GM23248 (cell line): ENCODE measurements at regions not wholly inside any gene's neighbourhood (a gene's known extent, or its start where the extent isn't known, plus 50 kb on each side); places are given as distances from the start of the nearest gene placed in this dataset.
A peak's percentile ranks its signal among the peaks of the same experiment; 100 is the strongest.

Source experiments
- DNase-seq: peaks from one replicate; pipeline ENCODE4 v3.0.0-alpha.2; 2015
- H2AFZ ChIP-seq: fragments of 200-600 bp; sonication (generic); 2 replicates; pipeline ENCODE4 v1.6.1; 2016; ENCODE audit warnings: antibody characterized with exemption
- H3F3A ChIP-seq: fragments of 200-600 bp; sonication (generic); 2 replicates; pipeline ENCODE4 v1.6.1; 2016; ENCODE audit warnings: mild to moderate bottlenecking, antibody characterized with exemption, mixed run types; ENCODE audit not compliant: insufficient read depth
- H3K27ac ChIP-seq: fragments of 200-600 bp; sonication (generic); 2 replicates; pipeline ENCODE4 v1.5.1; 2016; ENCODE audit warnings: mild to moderate bottlenecking
- H3K27me3 ChIP-seq: fragments of 200-600 bp; sonication (generic); replicated peaks from 2 replicates; pipeline ENCODE4 v1.6.1; 2016; ENCODE audit warnings: mild to moderate bottlenecking; ENCODE audit not compliant: insufficient read depth
- H3K36me3 ChIP-seq: fragments of 200-600 bp; sonication (generic); 2 replicates; pipeline ENCODE4 v1.6.1; 2016; ENCODE audit warnings: low read depth, mild to moderate bottlenecking
- H3K4me1 ChIP-seq: fragments of 200-600 bp; sonication (generic); 2 replicates; pipeline ENCODE4 v1.6.1; 2016; ENCODE audit warnings: mild to moderate bottlenecking; ENCODE audit not compliant: insufficient read depth
- H3K4me2 ChIP-seq: fragments of 200-600 bp; sonication (generic); one replicate; pipeline ENCODE4 v1.6.1; 2016; ENCODE audit warnings: mild to moderate bottlenecking; ENCODE audit not compliant: unreplicated experiment
- H3K4me3 ChIP-seq: fragments of 200-600 bp; sonication (generic); 2 replicates; pipeline ENCODE4 v1.5.1; 2016; ENCODE audit warnings: mild to moderate bottlenecking
- H3K79me2 ChIP-seq: fragments of 200-600 bp; sonication (generic); 2 replicates; pipeline ENCODE4 v1.6.1; 2016; ENCODE audit warnings: mild to moderate bottlenecking; ENCODE audit not compliant: insufficient read depth
- H3K9ac ChIP-seq: fragments of 200-600 bp; sonication (generic); 2 replicates; pipeline ENCODE4 v1.6.1; 2016; ENCODE audit warnings: mild to moderate bottlenecking
- H3K9me2 ChIP-seq: fragments of 200-600 bp; sonication (generic); 2 replicates; pipeline ENCODE4 v1.6.1; 2016; ENCODE audit warnings: mixed run types, mild to moderate bottlenecking, moderate library complexity; ENCODE audit not compliant: insufficient read depth
- H3K9me3 ChIP-seq: fragments of 200-600 bp; sonication (generic); one replicate; pipeline ENCODE4 v1.6.1; 2017; ENCODE audit warnings: low read depth
- H4K20me1 ChIP-seq: fragments of 200-600 bp; sonication (generic); 2 replicates; pipeline ENCODE4 v1.6.0; 2016; ENCODE audit not compliant: insufficient read depth
- EZH2 ChIP-seq: fragments of 200-600 bp; sonication (generic); IDR thresholded peaks from 2 replicates; pipeline ENCODE4 v1.6.1; 2018; ENCODE audit warnings: antibody characterized with exemption, mild to moderate bottlenecking; ENCODE audit not compliant: insufficient read depth, poor library complexity, severe bottlenecking
- EZH2phosphoT487 ChIP-seq: fragments of 200-600 bp; sonication (generic); IDR thresholded peaks from 2 replicates; pipeline ENCODE4 v1.6.1; 2018; ENCODE audit warnings: antibody characterized with exemption, moderate library complexity, mild to moderate bottlenecking, low read depth; ENCODE audit not compliant: insufficient read depth
- WGBS, 2 experiments: methylation state at CpG; one replicate each; pipeline ENCODE4 v1.1.6; 2015 to 2017; ENCODE audit warnings: low lambda C conversion rate in 2 of 2, low coverage in 1 of 2; ENCODE audit errors: missing lambda C conversion rate in 2 of 2; 5-methylcytosine and 5-hydroxymethylcytosine counted together
- in situ Hi-C: fragments of 300-500 bp; cut with MboI; formaldehyde crosslinking; loops from 2 replicates; pipeline ENCODE4 v1.15.0; 2020

DNA sequence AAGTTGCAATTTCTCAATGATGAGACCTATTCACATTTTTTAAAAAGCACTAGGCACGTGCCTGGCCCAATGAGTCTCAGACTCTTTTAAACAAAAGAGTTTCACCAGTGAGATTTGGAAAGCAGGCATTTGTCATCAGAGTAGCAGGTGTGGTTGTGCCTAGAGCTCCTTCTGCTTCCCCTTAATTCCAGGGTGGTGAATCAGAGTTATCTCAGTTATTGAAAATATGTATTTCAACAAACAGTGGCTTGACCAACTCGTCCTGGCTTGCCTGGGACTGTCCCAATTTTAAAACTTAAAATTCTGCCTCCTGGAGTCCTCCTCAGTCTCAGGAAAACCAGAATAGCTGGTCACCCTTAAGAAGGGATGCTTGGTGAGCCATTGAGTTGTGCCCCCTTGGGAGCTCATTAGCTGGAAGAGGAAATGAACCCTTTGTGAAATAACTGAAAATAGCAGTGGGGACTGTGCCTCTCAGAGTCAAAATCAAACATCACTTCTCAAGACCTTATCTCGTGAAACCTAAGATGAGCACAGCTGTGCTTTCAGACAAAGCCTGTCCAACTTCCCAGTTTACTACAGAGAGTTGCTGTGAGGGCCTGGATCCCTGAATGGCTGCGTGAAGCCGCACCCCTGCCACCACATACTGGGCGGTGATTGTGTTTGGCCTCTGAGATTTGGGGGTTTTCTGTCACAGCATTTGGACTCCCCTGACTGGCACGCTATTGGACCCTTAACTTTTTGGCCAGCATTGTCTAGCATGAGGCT lies 116.3 kb downstream of the ANKRD60 start:
- Histone ChIP-seq H3K79me2 (no peaks in the 10 kb centered on the region), H3F3A (peaks cover 24% of the 10 kb centered on the region; the same call in 1 of the 2 replicates), H3K9me3 (no peaks in the 10 kb centered on the region), H3K36me3 (no peaks in the 10 kb centered on the region), H2AFZ (no peak overlapping the region), H3K4me2 (peak overlapping the region; percentile 11), H4K20me1 (no peaks in the 10 kb centered on the region), H3K9me2 (no peaks in the 10 kb centered on the region), H3K4me3 (no peak overlapping the region), H3K27ac (peak overlapping the region; percentile 28), H3K27me3 (no peaks in the 10 kb centered on the region), H3K9ac (no peak overlapping the region), H3K4me1 (peaks cover 34% of the 10 kb centered on the region)
- peak; percentile 76 for DNase-seq
- 61 to 68% methylated on average over 7 of the region's 7 CpGs for WGBS, 2 experiments
- in situ Hi-C loops: no loop called here
- TF ChIP-seq EZH2: no peak
- no peak for TF ChIP-seq EZH2phosphoT487

DNA sequence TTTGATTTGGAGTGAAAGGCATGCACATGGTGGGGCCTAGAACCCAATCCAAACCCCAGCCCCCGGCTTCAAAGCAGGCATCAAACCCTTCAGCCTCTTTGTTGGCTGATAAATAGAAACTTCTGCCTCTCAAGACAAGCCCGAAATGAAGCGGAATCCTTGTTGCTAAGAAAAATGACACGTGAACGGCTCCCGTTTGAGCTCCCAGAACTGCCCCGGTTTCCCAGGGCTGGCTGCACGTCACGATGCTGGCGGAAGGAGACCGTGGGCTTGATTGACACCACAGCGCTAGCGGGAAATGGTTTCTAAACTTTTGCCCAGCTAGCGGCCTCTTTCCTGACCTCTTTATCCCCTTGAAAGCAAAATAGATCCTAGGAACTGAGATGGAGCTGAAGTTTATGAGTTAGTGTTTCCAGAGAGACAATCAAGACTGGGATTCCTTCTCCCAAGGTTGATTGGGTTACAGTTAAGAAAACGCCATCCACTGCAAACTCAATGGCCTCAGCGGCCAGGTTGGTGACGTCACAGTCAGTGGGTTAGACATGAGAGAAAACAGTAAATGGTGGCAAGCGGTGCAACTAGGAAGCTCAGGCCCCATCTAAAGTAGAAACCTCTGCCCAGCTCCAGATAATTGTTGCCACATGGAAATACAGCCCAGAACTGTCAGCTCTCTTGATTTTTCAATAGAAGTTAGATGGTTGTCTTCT lies 117.0 kb downstream of the ANKRD60 start:
- in situ Hi-C loops: no loop called here
- H4K20me1 ChIP-seq: no peaks in the 10 kb centered on the region
- no peaks in the 10 kb centered on the region for H3K36me3 ChIP-seq
- peak; percentile 42 for DNase-seq
- peak overlapping the region; percentile 28 for H3K27ac ChIP-seq
- H3K9ac ChIP-seq: 0 out of 2 replicates have a peak overlapping the region, but pooled peaks have one; percentile 4
- peak overlapping the region; percentile 38 for H2AFZ ChIP-seq
- H3K27me3 ChIP-seq: no peaks in the 10 kb centered on the region
- no peak for TF ChIP-seq EZH2
- H3K4me1 ChIP-seq: peaks cover 34% of the 10 kb centered on the region
- H3K4me3 ChIP-seq: no peak overlapping the region
- 19 to 21% methylated on average over 18 of the region's 18 CpGs for WGBS, 2 experiments
- H3K9me2 ChIP-seq: no peaks in the 10 kb centered on the region
- no peaks in the 10 kb centered on the region for H3K79me2 ChIP-seq
- no peak overlapping the region for H3K4me2 ChIP-seq
- no peaks in the 10 kb centered on the region for H3K9me3 ChIP-seq
- peaks cover 23% of the 10 kb centered on the region; the same call in 1 of the 2 replicates for H3F3A ChIP-seq

DNA sequence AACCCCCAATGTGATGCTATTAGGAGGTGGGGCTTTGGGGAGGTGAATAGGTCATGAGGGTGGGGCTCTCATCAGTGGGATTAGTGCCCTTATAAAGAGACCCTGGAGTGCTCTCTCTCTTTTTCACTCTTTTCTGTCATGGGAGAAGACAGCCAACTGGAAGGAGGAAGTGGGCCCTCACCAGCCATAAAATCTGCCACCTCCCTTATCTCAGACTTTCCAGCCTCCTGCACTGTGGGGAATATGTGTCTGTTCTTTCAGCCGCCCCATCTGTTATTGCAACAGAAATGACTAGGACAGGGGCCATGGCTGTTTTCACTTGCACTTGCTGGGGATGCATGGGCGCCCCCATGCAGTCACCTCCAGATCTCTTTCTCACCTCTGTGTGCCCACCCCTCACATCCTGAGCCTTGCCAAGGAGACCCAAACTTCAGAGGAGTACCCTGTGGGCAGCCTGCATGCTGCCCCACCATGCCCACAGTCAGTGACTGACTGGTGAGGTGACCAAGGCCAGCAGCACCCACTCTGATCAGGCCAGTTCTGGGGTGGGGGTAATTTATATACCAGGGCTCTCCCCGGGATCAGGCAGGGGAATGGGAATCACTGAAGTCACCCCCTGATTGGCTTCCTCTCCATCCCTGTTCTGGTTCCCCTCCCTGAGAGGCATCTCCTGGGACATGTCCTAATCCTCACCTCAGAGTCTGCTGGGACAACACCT lies 118.4 kb downstream of the ANKRD60 start:
- Histone ChIP-seq H3K4me3 (no peak overlapping the region), H3K4me1 (peaks cover 34% of the 10 kb centered on the region), H3K9ac (no peak overlapping the region), H3K4me2 (peak overlapping the region; percentile 30), H3K36me3 (no peaks in the 10 kb centered on the region), H3K9me2 (no peaks in the 10 kb centered on the region), H2AFZ (no peak overlapping the region), H3K27me3 (no peaks in the 10 kb centered on the region), H3F3A (peaks cover 23% of the 10 kb centered on the region; the same call in 1 of the 2 replicates), H3K9me3 (no peaks in the 10 kb centered on the region), H3K27ac (peak overlapping the region; percentile 24; the same call in 1 of the 2 replicates), H3K79me2 (no peaks in the 10 kb centered on the region), H4K20me1 (no peaks in the 10 kb centered on the region)
- WGBS, 2 experiments: 72 to 75% methylated on average over 3 of the region's 3 CpGs
- TF ChIP-seq EZH2phosphoT487: no peak
- TF ChIP-seq EZH2: no peak
- in situ Hi-C loops: no loop called here
- DNase-seq: peak; percentile 37

DNA sequence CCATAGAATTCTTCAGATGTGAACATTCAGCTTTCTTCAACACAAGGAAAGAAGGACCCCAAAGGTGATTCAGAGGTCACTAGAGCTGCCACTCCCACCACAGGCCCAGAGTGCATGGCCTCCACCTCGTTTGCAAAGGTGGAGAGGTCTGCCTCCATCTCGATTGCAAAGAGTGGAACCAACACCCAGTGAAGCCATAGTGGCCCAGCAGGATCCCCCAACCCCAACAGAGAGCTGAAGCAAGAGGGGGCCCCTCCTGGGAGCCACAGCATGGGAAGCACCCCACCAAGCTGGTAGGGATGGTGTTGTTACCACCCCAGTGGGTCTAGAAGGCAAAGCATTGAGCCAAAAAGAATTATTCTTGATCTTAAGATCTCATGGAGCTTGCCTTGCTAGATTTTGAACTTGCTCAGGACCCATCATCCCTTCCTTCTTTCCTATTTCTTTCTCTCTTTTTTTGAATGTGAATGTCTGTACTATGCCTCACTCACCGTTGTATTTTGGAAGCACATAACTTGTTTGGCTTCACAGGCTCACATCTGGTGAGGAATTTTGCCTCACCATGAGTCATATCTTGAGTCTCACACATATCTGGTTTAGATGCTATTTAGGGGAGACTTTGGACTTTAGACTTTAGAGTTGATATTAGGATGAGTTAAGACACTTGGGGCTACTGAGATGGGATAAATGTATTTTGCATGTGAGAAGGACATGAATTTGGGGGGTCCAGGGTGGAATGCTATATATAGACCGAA lies 119.2 kb downstream of the ANKRD60 start:
- 50 to 52% methylated on average over 4 of the region's 4 CpGs for WGBS, 2 experiments
- TF ChIP-seq EZH2phosphoT487 (no peak), EZH2 (no peak)
- Histone ChIP-seq H3K4me1 (peaks cover 34% of the 10 kb centered on the region), H3K9me2 (no peaks in the 10 kb centered on the region), H3K9ac (no peak overlapping the region), H3K27me3 (no peaks in the 10 kb centered on the region), H3K36me3 (no peaks in the 10 kb centered on the region), H3F3A (peaks cover 23% of the 10 kb centered on the region; the same call in 1 of the 2 replicates), H3K79me2 (no peaks in the 10 kb centered on the region), H3K27ac (peak overlapping the region; percentile 24; the same call in 1 of the 2 replicates), H3K4me2 (peak overlapping the region; percentile 30), H3K4me3 (no peak overlapping the region), H3K9me3 (no peaks in the 10 kb centered on the region), H4K20me1 (no peaks in the 10 kb centered on the region), H2AFZ (no peak overlapping the region)
- DNase-seq: peak; percentile 91
- in situ Hi-C loops: no loop called here
